Cerebellar cortex (tissue), 1 donor: ENCODE measurements at regions not wholly inside any gene's neighbourhood (a gene's known extent, or its start where the extent isn't known, plus 50 kb on each side); places are given as distances from the start of the nearest gene placed in this dataset.
"Not testable (repeated sequence)": the region's sequence is repeated elsewhere in the genome, so short reads cannot be mapped to it uniquely, and the experiment has no call there.

Experiments used
- DNase-seq: peaks from one replicate; pipeline ENCODE4 v3.0.0-alpha.2; 2015; ENCODE audit warnings: low spot score

GRCh38 chr20:48490961-48491831 lies 336.6 kb downstream of the PREX1 start:
- DNase-seq: no peak

- DNase-seq: peak; percentile 28
Observed at GRCh38 chr20:48490341-48490740, 337.5 kb downstream of the PREX1 start.

- DNase-seq: peak; percentile 95
Observed at GRCh38 chr20:48489656-48490055, 338.1 kb downstream of the PREX1 start.

GRCh38 chr20:48489046-48489463 lies 338.7 kb downstream of the PREX1 start:
- no peak for DNase-seq

GRCh38 chr20:48488334-48489034 lies 339.3 kb downstream of the PREX1 start:
- DNase-seq: not testable (repeated sequence)

GRCh38 chr20:48486065-48486464 lies 341.7 kb downstream of the PREX1 start:
- DNase-seq: no peak

GRCh38 chr20:48485153-48485552 lies 342.6 kb downstream of the PREX1 start:
- DNase-seq: not testable (repeated sequence)

GRCh38 chr20:48483334-48484066 lies 344.3 kb downstream of the PREX1 start:
- DNase-seq: no peak

GRCh38 chr20:48482790-48483189 lies 345.0 kb downstream of the PREX1 start:
- no peak for DNase-seq

GRCh38 chr20:48480216-48480772 lies 347.5 kb downstream of the PREX1 start:
- no peak for DNase-seq

GRCh38 chr20:48478806-48479585 lies 348.8 kb downstream of the PREX1 start:
- no peak for DNase-seq

- DNase-seq: no peak
Observed at GRCh38 chr20:48478370-48478769, 349.4 kb downstream of the PREX1 start.

GRCh38 chr20:48476854-48477253 lies 350.9 kb downstream of the PREX1 start:
- DNase-seq: no peak

- no peak for DNase-seq
Observed at GRCh38 chr20:48474022-48474421, 353.8 kb downstream of the PREX1 start.

GRCh38 chr20:48471759-48472408 lies 355.9 kb downstream of the PREX1 start:
- DNase-seq: no peak

GRCh38 chr20:48471176-48471575 lies 356.6 kb downstream of the PREX1 start:
- DNase-seq: no peak

- DNase-seq: no peak
Observed at GRCh38 chr20:48470141-48470540, 357.7 kb downstream of the PREX1 start.

GRCh38 chr20:48469026-48469425 lies 358.8 kb downstream of the PREX1 start:
- DNase-seq: no peak

- no peak for DNase-seq
Observed at GRCh38 chr20:48468571-48468970, 359.2 kb downstream of the PREX1 start.

GRCh38 chr20:48467622-48468021 lies 360.2 kb downstream of the PREX1 start:
- DNase-seq: no peak

- DNase-seq: no peak
Observed at GRCh38 chr20:48465271-48465670, 362.5 kb downstream of the PREX1 start.
